H1 (cell line): ENCODE measurements at regions not wholly inside any gene's neighbourhood (a gene's known extent, or its start where the extent isn't known, plus 50 kb on each side); places are given as distances from the start of the nearest gene placed in this dataset.

ENCODE experiments used
- BRCA1 ChIP-seq: IDR thresholded peaks from 2 replicates; pipeline ENCODE4 v1.6.1; 2012; ENCODE audit warnings: low read depth, low read length, improper control_type of control experiment
- CHD1 ChIP-seq: IDR thresholded peaks from 2 replicates; pipeline ENCODE4 v1.6.1; 2012; ENCODE audit warnings: low read depth, low read length, improper control_type of control experiment
- EZH2 ChIP-seq: fragments of 200-600 bp; sonication (generic); IDR thresholded peaks from 2 replicates; pipeline ENCODE4 v1.7.1; 2012; ENCODE audit warnings: low read depth, mild to moderate bottlenecking, moderate library complexity, low read length, inconsistent platforms; ENCODE audit not compliant: severe bottlenecking
- GABPA ChIP-seq: IDR thresholded peaks from 2 replicates; pipeline ENCODE4 v1.6.1; 2011; ENCODE audit warnings: mild to moderate bottlenecking, low read length, moderate library complexity, borderline replicate concordance; ENCODE audit not compliant: insufficient read depth
- GTF2F1 ChIP-seq: IDR thresholded peaks from 2 replicates; pipeline ENCODE4 v1.6.1; 2012; ENCODE audit warnings: low read depth, low read length, improper control_type of control experiment, borderline replicate concordance
- HDAC2 ChIP-seq, 2 experiments: fragments of 300-600 bp in 1 of 2; sonication (generic) in 1 of 2; IDR thresholded peaks; 2 replicates each; pipeline ENCODE4 v1.6.1; 2011 to 2012; ENCODE audit warnings: low read depth in 2 of 2, low read length in 2 of 2, mild to moderate bottlenecking in 2 of 2, moderate library complexity in 2 of 2, borderline replicate concordance in 1 of 2, inconsistent platforms in 1 of 2
- JUND ChIP-seq: IDR thresholded peaks from 2 replicates; pipeline ENCODE4 v1.6.1; 2011; ENCODE audit warnings: mild to moderate bottlenecking, improper control_type of control experiment, low read length
- NRF1 ChIP-seq: IDR thresholded peaks from 2 replicates; pipeline ENCODE4 v1.6.1; 2011; ENCODE audit warnings: mild to moderate bottlenecking, low read depth, low read length, improper control_type of control experiment
- SIX5 ChIP-seq: IDR thresholded peaks from 2 replicates; pipeline ENCODE4 v1.6.1; 2011; ENCODE audit warnings: mild to moderate bottlenecking, low read depth, low read length
- SP2 ChIP-seq: IDR thresholded peaks from 2 replicates; pipeline ENCODE4 v1.6.1; 2012; ENCODE audit warnings: mild to moderate bottlenecking, low read length, inconsistent platforms
- TAF1 ChIP-seq: IDR thresholded peaks from 2 replicates; pipeline ENCODE4 v1.6.1; 2011; ENCODE audit warnings: mild to moderate bottlenecking, low read depth, low read length
- TF ChIP-seq, protein P1 (sequence below), 3 experiments: IDR thresholded peaks; 1 replicate in 2 of 3; 2 replicates in 1 of 3; pipeline versions ENCODE4 v1.5.1 to v1.6.1; 2011; ENCODE audit warnings: low read length in 3 of 3, mild to moderate bottlenecking in 3 of 3, inconsistent platforms in 2 of 3, low read depth in 1 of 3, moderate library complexity in 1 of 3; ENCODE audit not compliant: insufficient read depth in 1 of 3; ENCODE audit errors: control extremely low read depth in 1 of 3
- TF ChIP-seq, protein P2 (sequence below): IDR thresholded peaks from 2 replicates; pipeline ENCODE4 v1.6.1; 2012; ENCODE audit warnings: inconsistent platforms

GRCh38 chr18:22275706-22276333, 106.4 kb downstream of the GATA6 start:
- TF ChIP-seq, protein P1, sequence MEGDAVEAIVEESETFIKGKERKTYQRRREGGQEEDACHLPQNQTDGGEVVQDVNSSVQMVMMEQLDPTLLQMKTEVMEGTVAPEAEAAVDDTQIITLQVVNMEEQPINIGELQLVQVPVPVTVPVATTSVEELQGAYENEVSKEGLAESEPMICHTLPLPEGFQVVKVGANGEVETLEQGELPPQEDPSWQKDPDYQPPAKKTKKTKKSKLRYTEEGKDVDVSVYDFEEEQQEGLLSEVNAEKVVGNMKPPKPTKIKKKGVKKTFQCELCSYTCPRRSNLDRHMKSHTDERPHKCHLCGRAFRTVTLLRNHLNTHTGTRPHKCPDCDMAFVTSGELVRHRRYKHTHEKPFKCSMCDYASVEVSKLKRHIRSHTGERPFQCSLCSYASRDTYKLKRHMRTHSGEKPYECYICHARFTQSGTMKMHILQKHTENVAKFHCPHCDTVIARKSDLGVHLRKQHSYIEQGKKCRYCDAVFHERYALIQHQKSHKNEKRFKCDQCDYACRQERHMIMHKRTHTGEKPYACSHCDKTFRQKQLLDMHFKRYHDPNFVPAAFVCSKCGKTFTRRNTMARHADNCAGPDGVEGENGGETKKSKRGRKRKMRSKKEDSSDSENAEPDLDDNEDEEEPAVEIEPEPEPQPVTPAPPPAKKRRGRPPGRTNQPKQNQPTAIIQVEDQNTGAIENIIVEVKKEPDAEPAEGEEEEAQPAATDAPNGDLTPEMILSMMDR (IDR thresholded peaks at IDR 0.05; ENCODE audit: control extremely low read depth in 1 of 3, insufficient read depth in 1 of 3, low read depth in 1 of 3, low read length in 3 of 3): no peak
- TF ChIP-seq TAF1: no peak
- TF ChIP-seq GABPA: no peak
- TF ChIP-seq SIX5: no peak
- TF ChIP-seq, protein P2, sequence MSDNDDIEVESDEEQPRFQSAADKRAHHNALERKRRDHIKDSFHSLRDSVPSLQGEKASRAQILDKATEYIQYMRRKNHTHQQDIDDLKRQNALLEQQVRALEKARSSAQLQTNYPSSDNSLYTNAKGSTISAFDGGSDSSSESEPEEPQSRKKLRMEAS: no peak
- TF ChIP-seq CHD1: no peak
- TF ChIP-seq EZH2: no peak
- TF ChIP-seq JUND: no peak
- TF ChIP-seq BRCA1: no peak
- TF ChIP-seq GTF2F1: no peak
- no peak for TF ChIP-seq SP2
- TF ChIP-seq NRF1: no peak
- TF ChIP-seq HDAC2 (IDR thresholded peaks at IDR 0.05; ENCODE audit: borderline replicate concordance in 1 of 2, low read depth in 2 of 2, low read length in 2 of 2): no peak
